ENCODE measurements at regions not wholly inside any gene's neighbourhood (a gene's known extent, or its start where the extent isn't known, plus 50 kb on each side); places are given as distances from the start of the nearest gene placed in this dataset.
"Not testable (repeated sequence)": the region's sequence is repeated elsewhere in the genome, so short reads cannot be mapped to it uniquely, and the experiment has no call there.

DNA sequence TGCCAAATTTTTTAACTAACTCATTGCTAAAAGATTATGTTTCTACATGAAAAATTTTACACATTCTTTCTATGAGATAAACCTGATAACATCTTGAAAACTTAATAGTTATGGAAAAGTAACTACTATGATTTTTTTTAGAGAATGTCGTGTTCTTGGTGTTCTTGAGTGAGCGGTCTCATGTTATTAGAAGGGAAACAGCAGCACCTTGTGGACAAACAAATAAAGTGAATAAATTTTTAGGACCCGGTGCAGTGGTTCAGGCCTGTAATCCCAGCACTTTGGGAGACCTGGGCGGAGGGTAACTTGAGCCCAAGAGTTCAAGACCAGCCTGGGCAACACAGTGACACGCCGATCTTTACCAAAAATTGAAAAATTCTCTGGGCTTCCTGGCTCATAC lies 166.0 kb downstream of the FOXD4L6 start:
- TF ChIP-seq EZH2 (IDR thresholded peaks at IDR 0.05; ENCODE audit: low read depth, unreplicated experiment); JUNB (IDR thresholded peaks at IDR 0.05; ENCODE audit: unreplicated experiment): not testable (repeated sequence)
